HepG2 (cell line): ENCODE measurements at regions not wholly inside any gene's neighbourhood (a gene's known extent, or its start where the extent isn't known, plus 50 kb on each side); places are given as distances from the start of the nearest gene placed in this dataset.

ENCODE experiments used
- ARHGAP35 ChIP-seq: sonication (generic); formaldehyde crosslinking; IDR thresholded peaks from 2 replicates; pipeline ENCODE4 v1.9.0; 2022; ENCODE audit warnings: mild to moderate bottlenecking, inconsistent platforms, moderate library complexity, missing genetic modification reagents, borderline replicate concordance
- KLF6 ChIP-seq: IDR thresholded peaks from 2 replicates; pipeline ENCODE4 v1.8.0; 2016; ENCODE audit warnings: missing biosample characterization, missing genetic modification reagents

DNA sequence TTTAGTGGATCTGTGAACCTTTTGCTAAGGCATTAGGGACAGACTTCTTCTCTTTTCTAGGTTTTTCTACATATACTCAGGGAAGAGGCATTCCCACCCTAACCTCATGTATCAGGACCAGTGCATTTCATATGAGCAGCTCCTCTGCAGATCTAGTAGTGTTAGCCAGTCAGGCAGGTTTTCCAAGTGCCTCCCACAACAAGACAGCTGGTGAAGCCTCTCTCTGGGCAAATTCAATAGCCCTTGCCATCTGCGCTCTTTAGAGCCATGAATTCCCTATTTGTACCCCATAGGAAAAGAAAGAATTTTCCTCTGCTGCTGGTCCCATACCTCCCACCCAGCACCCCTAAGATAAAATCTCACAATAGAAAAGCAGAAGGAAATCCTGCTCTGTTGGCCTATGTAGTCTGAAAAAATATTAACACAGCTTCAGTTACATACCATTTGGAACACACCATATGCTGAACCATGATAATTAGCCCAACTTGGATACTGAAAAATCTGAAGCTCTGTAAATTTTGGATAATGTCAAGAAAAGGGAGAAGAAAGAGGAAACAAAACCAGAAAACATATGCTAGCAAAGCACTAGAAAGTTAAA lies 1354.6 kb upstream of the NRXN1 start:
- TF ChIP-seq ARHGAP35 (CRISPR knock-in tag) (no peak), KLF6 (CRISPR knock-in tag) (no peak)
